ENCODE measurements at regions not wholly inside any gene's neighbourhood (a gene's known extent, or its start where the extent isn't known, plus 50 kb on each side); places are given as distances from the start of the nearest gene placed in this dataset.

- in situ Hi-C loops (cut with HindIII; ENCODE audit: low sequenced_read_pairs), result no loop called here
Measured at GRCh38 chr4:157803845-157804521, 368.8 kb downstream of the GASK1B start.

DNA sequence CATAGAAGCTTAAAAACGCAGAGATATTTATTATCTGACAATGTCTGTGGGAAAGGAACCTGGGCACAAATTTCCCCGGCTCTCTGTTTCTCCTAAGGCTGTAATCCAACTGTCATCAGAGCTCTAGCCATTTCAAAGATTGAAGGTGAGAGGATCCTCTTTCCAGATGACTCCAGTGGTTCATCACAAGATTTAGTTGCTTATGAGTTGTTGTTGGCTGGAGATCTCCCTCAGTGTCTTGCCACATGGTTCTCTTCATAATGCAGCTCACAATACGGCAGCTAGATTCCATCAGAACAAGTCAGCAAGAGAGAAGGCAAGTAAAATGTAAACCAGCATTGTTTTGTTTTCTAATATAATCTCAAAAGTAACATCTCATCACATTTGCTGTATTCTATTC is 369.4 kb downstream of the GASK1B start:
- in situ Hi-C loops (cut with HindIII; ENCODE audit: low sequenced_read_pairs), result no loop called here

DNA sequence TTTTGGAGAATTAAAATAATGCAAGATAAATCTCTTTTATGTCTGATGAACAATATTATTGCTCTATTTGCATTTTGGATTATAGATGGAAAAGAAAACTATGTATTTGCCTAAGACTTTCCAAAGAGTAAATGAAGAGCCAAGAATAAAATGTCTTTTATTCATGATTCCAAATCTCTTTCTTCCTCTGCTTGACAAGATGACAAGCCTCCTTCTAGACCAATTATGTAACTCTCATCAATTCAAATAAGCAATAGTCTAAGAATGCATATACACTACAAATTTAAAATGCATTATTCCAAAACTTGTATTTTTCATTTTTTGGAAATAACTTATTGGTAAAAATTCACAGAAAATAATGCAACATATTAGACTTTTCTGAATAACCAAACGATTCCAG is 377.3 kb downstream of the GASK1B start:
- in situ Hi-C loops (cut with HindIII; ENCODE audit: low sequenced_read_pairs), result loop anchor here (10.0 kb wide), 1 partner anchor 69 kb away; no protein-coding TSS in a partner anchor

GRCh38 chr4:157792716-157793115 is 380.1 kb downstream of the GASK1B start:
- in situ Hi-C loops (cut with HindIII; ENCODE audit: low sequenced_read_pairs), result loop anchor here (10.0 kb wide), 1 partner anchor 72 kb away; no protein-coding TSS in a partner anchor

DNA sequence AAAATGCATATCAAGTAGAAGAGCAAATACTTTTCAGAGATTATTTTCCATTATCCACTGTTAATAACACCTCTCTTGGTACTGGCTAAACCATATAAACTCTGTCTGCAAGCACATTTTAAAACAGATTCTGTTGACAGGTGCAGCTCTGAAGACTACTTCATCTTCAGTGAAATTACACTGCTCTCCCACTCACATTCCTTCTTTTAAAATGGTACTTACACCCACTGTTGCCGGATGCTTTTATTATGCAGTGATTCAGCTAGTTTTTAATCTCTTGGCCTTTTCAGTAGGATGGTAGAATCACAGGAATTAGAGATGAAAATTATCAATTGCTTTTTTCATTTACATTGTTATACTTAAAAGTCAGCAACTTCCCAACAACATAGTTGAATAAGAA is 381.6 kb downstream of the GASK1B start:
- in situ Hi-C loops (cut with HindIII; ENCODE audit: low sequenced_read_pairs), result loop anchor here (10.0 kb wide), 1 partner anchor 74 kb away; no protein-coding TSS in a partner anchor

DNA sequence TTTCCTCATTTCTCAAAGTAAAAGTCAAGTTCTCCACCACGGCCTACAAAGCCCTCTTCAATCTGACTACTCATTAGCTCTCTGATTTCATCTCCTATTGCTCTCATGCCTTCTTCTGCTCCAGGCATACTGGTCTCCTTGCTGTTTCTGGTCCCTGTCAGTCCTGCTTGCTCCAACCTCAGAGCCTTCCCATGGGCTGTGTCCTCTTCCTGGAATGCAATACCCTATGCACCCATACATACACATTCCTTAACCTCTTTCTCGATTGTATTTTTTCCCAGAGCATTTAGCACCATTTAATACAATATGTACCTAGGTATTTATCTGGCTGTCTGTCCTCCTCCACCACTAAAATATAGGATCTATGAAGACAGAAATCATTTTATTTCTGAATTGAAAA is 385.2 kb downstream of the GASK1B start:
- in situ Hi-C loops (cut with HindIII; ENCODE audit: low sequenced_read_pairs), result no loop called here

DNA sequence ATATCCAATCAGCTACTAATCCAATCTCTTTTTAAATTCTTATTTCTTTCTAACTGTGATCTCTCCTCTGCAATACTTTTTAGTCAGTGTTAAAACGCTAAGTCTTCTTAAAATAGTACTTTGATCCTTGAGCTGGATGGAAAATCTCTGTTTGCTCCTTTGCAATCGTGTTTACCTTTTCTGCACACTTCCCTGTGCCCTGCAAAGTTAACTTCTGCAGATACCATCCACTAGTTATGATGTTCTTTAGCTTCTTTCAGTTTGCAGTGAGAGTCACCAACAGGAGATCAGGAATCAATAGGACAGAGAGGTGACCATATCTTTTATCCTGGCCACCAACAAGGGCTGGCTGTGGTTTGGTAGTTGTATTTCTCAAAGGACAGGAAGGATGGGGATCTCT is 391.5 kb downstream of the GASK1B start:
- in situ Hi-C loops (cut with HindIII; ENCODE audit: low sequenced_read_pairs), result no loop called here

DNA sequence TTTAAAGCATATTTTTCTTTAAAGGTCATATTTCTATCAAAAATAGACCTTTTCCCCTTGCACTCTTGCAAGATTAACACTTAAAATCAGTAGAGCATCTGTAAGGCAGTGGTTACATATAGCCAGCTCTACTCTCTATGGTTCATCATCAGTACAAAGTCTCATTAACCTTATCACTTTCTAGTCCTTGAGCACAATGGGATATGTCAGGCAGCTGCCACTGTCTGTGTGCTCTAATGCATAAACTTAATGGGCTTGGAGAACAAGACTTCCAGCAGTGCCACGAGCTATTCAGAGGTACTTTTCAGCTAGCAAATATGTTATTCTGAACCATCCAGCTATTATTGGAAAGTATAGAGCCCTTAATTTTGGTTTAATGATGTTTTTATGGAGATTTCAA is 393.7 kb downstream of the GASK1B start:
- in situ Hi-C loops (cut with HindIII; ENCODE audit: low sequenced_read_pairs), result no loop called here

DNA sequence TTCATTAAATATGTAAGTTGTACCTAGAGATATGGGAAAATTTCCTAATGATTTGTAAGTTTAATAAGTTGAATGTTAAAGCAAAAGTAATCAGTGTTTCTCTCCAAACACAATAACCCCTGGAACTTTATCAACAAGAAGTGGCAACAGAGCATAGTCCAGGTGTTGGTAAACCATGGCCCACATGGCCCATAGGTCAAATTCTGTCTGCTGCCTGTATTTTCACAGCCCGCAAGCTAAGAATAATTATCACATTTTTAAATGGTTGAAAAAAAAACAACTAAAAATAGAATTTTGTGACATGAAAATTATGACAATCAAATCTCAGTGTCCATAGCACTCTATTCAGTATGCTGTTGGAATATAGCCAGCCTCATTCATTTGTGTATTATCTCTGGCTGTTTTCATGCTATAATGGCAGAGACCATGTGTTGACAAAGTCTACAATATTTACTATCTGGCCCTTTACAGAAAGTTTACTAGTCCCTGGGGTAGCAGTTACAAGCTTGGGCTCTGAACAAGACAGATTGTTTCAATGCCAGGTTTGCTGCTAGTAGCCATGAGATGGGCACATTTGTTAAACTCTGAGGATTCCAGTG is 395.8 kb downstream of the GASK1B start:
- in situ Hi-C loops (cut with HindIII; ENCODE audit: low sequenced_read_pairs), result no loop called here

DNA sequence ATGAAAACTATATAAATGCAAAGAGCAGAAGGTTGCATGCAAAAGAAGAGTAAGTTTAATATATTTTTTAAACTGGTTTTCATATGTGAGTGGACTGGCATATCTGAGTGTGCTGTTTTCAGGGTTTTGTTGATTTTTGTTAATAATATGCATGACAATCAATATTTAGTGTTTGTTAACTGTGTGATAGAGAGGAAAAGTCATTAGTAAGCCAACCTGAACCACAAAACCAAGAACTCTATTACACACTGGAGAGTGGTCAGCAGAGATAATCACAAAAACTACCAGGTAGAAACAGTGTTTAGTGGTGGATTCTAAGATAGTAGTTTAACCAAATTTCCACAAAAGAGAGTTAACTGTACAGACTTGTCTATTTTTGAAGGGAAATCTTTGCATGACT is 396.9 kb downstream of the GASK1B start:
- in situ Hi-C loops (cut with HindIII; ENCODE audit: low sequenced_read_pairs), result no loop called here

DNA sequence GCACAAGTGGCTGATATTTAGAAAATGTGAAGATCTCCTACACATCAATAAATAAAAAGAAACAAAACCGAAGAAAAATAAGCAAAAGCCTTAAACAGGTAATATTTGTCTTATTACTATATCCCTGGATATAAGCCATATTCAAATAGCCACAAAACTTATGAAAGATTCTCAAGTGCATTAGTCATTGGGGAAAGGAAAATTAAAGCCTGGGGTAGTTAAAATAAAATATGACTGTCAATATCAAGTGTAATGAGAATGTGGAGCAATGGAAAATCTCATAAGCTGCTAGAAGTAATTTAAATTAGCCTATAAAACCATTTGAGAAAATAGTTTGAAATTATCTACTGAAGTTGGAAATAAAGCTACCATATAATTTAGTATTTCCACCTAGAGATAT is 399.9 kb downstream of the GASK1B start:
- in situ Hi-C loops (cut with HindIII; ENCODE audit: low sequenced_read_pairs), result no loop called here

DNA sequence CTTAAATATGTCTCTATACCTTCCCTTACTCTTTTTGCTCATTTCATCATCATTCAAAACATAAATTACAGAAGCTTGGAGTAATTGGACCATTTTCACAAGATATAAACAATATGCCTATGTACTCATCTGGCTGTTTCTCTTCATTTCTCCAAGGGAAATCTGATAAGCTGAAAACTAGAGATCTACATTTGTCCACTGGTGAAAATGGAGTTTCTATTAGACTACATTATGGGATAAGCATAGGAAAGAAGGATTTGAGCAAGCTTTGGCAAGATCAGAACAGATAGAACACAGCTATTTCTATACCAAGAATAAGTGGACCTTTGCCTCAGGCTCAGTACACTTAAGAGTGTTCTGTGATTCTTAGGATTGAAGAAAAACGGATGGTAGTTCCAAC is 404.4 kb downstream of the GASK1B start:
- in situ Hi-C loops (cut with HindIII; ENCODE audit: low sequenced_read_pairs), result no loop called here

GRCh38 chr4:157763490-157763889 is 409.3 kb downstream of the GASK1B start:
- in situ Hi-C loops (cut with HindIII; ENCODE audit: low sequenced_read_pairs), result no loop called here

GRCh38 chr4:157754410-157754809 is 418.4 kb downstream of the GASK1B start:
- in situ Hi-C loops (cut with HindIII; ENCODE audit: low sequenced_read_pairs), result no loop called here

DNA sequence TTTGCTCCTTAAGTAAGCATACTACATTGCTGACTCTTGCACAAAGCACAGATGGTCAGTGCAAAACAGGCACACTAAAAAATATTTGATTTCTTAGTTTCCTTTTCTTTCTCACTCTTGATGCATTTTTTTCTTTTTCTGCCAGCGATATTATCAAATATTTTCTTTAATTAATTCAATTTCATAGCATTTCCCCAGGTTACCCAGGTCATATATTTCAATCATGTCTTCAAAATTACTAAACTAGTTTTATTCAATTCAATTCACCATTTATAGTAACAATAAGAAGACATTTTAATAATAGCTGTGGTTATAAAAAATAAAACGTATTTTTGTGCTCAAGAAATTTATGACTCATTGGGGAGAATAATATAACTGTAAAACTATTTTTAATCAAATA is 421.2 kb downstream of the GASK1B start:
- in situ Hi-C loops (cut with HindIII; ENCODE audit: low sequenced_read_pairs), result no loop called here

DNA sequence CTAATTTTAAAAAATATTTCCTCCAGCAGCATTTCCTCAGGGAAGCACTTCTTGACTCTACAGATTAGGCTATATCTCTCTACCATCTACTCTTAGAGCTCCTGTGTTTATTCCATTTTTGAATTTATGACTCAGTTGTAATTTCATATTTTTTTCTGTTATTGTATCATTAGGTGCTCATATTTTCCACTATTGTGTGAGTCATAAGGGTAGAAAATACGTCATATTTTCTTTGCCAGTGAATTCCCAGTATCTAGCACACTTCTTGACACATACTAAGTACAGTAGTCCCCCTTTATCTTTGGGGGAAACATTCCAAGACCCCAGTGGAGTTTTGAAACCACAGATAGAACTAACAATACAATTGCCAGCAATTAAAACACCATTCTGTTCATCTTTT is 431.2 kb downstream of the GASK1B start:
- in situ Hi-C loops (cut with HindIII; ENCODE audit: low sequenced_read_pairs), result no loop called here

- in situ Hi-C loops (cut with HindIII; ENCODE audit: low sequenced_read_pairs), result no loop called here
Measured at GRCh38 chr4:157739242-157739641, 433.6 kb downstream of the GASK1B start.

- in situ Hi-C loops (cut with HindIII; ENCODE audit: low sequenced_read_pairs), result no loop called here
Measured at GRCh38 chr4:157728215-157728614, 444.6 kb downstream of the GASK1B start.

GRCh38 chr4:157727163-157727562 is 445.7 kb downstream of the GASK1B start:
- in situ Hi-C loops (cut with HindIII; ENCODE audit: low sequenced_read_pairs), result no loop called here

DNA sequence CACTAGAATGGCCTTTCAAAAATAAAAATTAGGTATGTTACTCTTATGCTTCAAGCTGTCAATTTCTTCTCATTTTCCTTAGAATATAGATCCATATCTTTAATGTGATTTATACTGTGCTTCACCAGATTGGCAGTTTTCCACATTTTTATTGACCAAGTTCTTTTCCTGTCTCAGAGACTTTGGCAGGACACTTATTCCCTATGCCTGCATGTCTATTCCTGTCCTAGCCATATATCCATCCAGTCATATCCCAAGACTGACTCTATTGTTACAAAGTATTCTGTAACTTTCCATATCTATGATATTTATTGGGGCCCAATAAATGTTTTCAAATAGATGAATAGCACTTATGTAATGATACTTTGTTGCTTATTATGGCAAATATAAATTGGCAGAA is 450.7 kb downstream of the GASK1B start:
- in situ Hi-C loops (cut with HindIII; ENCODE audit: low sequenced_read_pairs), result no loop called here

- in situ Hi-C loops (cut with HindIII; ENCODE audit: low sequenced_read_pairs), result no loop called here
Measured at GRCh38 chr4:157713342-157713741, 459.5 kb downstream of the GASK1B start.

GRCh38 chr4:157706155-157706554 is 466.7 kb downstream of the GASK1B start:
- in situ Hi-C loops (cut with HindIII; ENCODE audit: low sequenced_read_pairs), result no loop called here

GRCh38 chr4:157702831-157703230 is 470.0 kb downstream of the GASK1B start:
- in situ Hi-C loops (cut with HindIII; ENCODE audit: low sequenced_read_pairs), result no loop called here
